ENCODE measurements at regions not wholly inside any gene's neighbourhood (a gene's known extent, or its start where the extent isn't known, plus 50 kb on each side); places are given as distances from the start of the nearest gene placed in this dataset.

DNA sequence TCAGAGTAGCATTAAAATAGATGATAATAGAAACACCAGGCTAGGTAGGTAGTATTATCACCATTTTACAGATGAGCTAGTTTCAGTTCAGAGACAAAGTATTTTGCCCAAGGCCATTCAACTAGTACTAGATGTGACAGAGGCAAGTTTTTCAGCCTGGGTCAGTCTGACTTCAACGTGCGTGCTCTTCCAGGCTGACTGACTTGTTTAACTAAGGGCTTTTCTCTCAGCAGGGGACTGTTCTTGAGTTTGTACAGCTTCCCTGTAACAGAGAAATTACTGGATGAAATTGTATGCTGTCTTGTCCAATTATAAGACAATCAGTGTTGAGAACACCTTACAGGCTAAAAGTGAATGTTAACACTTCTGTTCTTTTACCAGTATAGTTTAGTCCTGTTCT lies 333.5 kb upstream of the MAN1A1 start:
- no peak overlapping the region for H3K27ac ChIP-seq
- TF ChIP-seq, protein P1, sequence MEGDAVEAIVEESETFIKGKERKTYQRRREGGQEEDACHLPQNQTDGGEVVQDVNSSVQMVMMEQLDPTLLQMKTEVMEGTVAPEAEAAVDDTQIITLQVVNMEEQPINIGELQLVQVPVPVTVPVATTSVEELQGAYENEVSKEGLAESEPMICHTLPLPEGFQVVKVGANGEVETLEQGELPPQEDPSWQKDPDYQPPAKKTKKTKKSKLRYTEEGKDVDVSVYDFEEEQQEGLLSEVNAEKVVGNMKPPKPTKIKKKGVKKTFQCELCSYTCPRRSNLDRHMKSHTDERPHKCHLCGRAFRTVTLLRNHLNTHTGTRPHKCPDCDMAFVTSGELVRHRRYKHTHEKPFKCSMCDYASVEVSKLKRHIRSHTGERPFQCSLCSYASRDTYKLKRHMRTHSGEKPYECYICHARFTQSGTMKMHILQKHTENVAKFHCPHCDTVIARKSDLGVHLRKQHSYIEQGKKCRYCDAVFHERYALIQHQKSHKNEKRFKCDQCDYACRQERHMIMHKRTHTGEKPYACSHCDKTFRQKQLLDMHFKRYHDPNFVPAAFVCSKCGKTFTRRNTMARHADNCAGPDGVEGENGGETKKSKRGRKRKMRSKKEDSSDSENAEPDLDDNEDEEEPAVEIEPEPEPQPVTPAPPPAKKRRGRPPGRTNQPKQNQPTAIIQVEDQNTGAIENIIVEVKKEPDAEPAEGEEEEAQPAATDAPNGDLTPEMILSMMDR (conservative IDR thresholded peaks at IDR 0.05) = no peak
- TF ChIP-seq ZFX (IDR thresholded peaks at IDR 0.05) = no peak

DNA sequence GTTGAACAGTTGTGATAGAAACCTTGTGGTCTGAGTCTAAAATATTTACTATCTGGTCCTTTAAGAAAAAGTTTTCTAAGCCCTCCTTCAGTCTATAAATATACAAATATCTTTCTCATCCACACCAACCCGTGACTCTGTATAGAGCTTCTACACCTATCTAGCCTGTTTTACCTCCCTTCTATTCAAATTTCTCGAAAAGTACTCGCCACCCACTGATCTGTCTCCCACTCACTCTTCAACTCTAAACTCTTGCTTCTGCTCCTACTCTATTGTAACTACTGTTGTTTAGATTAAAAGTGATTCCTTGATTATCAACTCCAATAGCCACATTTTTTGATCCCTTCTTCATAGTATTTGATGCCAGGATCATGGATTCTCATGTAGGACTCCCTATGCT lies 329.4 kb upstream of the MAN1A1 start:
- H3K27ac ChIP-seq = no peak overlapping the region
- no peak for TF ChIP-seq ZFX (IDR thresholded peaks at IDR 0.05)
- TF ChIP-seq, protein P1 (conservative IDR thresholded peaks at IDR 0.05) = no peak

GRCh38 chr6:119677384-119677783 lies 327.8 kb upstream of the MAN1A1 start:
- TF ChIP-seq, protein P1 (conservative IDR thresholded peaks at IDR 0.05) = no peak
- no peak for TF ChIP-seq ZFX (IDR thresholded peaks at IDR 0.05)

GRCh38 chr6:119676961-119677360 lies 327.4 kb upstream of the MAN1A1 start:
- TF ChIP-seq, protein P1 (conservative IDR thresholded peaks at IDR 0.05) = no peak
- TF ChIP-seq ZFX (IDR thresholded peaks at IDR 0.05) = no peak
- H3K27ac ChIP-seq = no peak overlapping the region

More at GRCh38 chr6:119677384-119677783, 327.8 kb upstream of the MAN1A1 start:
- H3K27ac ChIP-seq = no peak overlapping the region

DNA sequence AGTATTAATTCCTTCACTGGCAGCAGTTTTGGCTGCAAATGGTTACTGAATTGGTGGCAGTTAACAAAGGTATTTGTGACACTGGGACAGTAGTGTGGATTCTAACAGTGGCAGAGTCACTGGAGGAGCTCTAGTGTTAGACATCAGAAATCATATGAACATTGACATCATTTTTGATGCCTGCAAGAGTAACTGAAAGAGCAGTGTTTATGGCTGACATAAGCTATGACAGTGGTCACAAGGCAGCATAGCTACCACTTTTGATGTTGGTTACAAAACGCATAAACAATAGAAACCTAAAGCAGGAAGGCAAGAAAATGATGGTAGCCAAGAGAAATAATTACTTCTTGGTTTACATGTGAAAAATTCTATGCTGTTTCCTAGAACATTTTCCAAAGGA lies 326.7 kb upstream of the MAN1A1 start:
- TF ChIP-seq, protein P1 (conservative IDR thresholded peaks at IDR 0.05) = no peak
- TF ChIP-seq ZFX (IDR thresholded peaks at IDR 0.05) = no peak
- H3K27ac ChIP-seq = no peak overlapping the region

- TF ChIP-seq ZFX (IDR thresholded peaks at IDR 0.05) = no peak
- TF ChIP-seq, protein P1 (conservative IDR thresholded peaks at IDR 0.05) = no peak
- H3K27ac ChIP-seq = no peak overlapping the region
Observed at GRCh38 chr6:119673741-119674140, 324.2 kb upstream of the MAN1A1 start.

DNA sequence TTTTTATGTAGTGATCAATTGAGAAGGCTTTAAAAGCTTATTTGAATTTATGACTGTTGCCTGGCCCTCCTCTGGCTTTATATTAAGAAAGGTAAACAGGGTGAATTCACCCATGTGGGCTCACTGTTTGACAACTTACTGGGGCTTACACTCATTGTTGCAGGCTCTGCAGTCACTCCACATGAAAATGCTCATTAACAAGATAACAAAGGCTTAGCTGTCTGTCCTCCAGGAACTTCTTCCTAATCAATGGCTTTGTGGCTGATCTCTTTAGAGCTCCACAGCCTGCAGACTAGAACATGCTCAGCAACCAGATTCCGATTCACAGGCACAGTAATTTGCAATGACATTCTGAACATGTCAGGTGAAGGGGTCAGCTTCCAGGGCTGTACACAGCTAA lies 323.2 kb upstream of the MAN1A1 start:
- TF ChIP-seq ZFX (IDR thresholded peaks at IDR 0.05) = no peak
- TF ChIP-seq, protein P1 (conservative IDR thresholded peaks at IDR 0.05) = no peak
- no peak overlapping the region for H3K27ac ChIP-seq

Measured in C4-2B (cell line).